Kidney (tissue), 13 donors: ENCODE measurements at regions not wholly inside any gene's neighbourhood (a gene's known extent, or its start where the extent isn't known, plus 50 kb on each side); places are given as distances from the start of the nearest gene placed in this dataset.

ENCODE experiments used
- DNase-seq, 5 donors: peaks; one replicate each; pipeline ENCODE4 v3.0.0-alpha.2; 2013 to 2020
- FAIRE-seq: peaks from 2 replicates; lab custom pipeline; 2012; peaks lifted over from hg19 to GRCh38; lab: Jason Lieb, UNC
- H3K27ac ChIP-seq, 2 donors: one replicate each; pipeline ENCODE4 v1.7.0; 2013; ENCODE audit warnings: low read depth in 2 of 2, low read length in 2 of 2, inconsistent platforms in 1 of 2
- H3K27me3 ChIP-seq: one replicate; pipeline ENCODE4 v1.7.1; 2013; ENCODE audit warnings: low read length, inconsistent platforms; ENCODE audit not compliant: control insufficient read depth, insufficient read depth
- H3K36me3 ChIP-seq, 3 donors: one replicate each; pipeline versions ENCODE4 v1.7.0 to v1.7.1; 2013; ENCODE audit warnings: low read length in 3 of 3, control low read depth in 1 of 3, inconsistent platforms in 1 of 3; ENCODE audit not compliant: insufficient read depth in 3 of 3, control insufficient read depth in 2 of 3
- H3K4me1 ChIP-seq, 3 donors: one replicate each; pipeline versions ENCODE4 v1.7.0 to v1.7.1; 2013; ENCODE audit warnings: low read length in 3 of 3, inconsistent platforms in 1 of 3, low read depth in 1 of 3; ENCODE audit not compliant: control insufficient read depth in 2 of 3, insufficient read depth in 2 of 3
- H3K4me3 ChIP-seq, 3 donors: one replicate each; pipeline versions ENCODE4 v1.7.0 to v1.8.1; 2013; ENCODE audit warnings: low read length in 3 of 3, control low read depth in 1 of 3, inconsistent platforms in 1 of 3
- H3K9ac ChIP-seq, 3 donors: one replicate each; pipeline versions ENCODE4 v1.7.0 to v1.7.1; 2013; ENCODE audit warnings: low read length in 3 of 3, control low read depth in 1 of 3, inconsistent platforms in 1 of 3
- H3K9me3 ChIP-seq, 3 donors: one replicate each; pipeline versions ENCODE4 v1.7.0 to v1.7.1; 2013; ENCODE audit warnings: low read length in 3 of 3, control low read depth in 1 of 3, inconsistent platforms in 1 of 3; ENCODE audit not compliant: control insufficient read depth in 2 of 3, insufficient read depth in 1 of 3
- intact Hi-C: fragments of 100-400 bp; cut with DNase I; formaldehyde crosslinking; loops from one replicate; pipeline ENCODE4 v1.11.1; 2022
- TF ChIP-seq, protein P1 (sequence below): IDR thresholded peaks from 3 replicates; pipeline ENCODE4 v1.5.1; 2012; ENCODE audit warnings: mild to moderate bottlenecking, moderate library complexity, borderline replicate concordance; ENCODE audit not compliant: insufficient read depth; ENCODE audit errors: extremely low read depth
- donor health status: control.
- donor health status: control.
- donor health status: control.
- donor health status: control.
- donor health status: control.
- donor health status: DM: yes; HTN: yes; CAD: no.
- donor health status: Normal renal cell carcinoma (clear cell type).

- TF ChIP-seq, protein P1, sequence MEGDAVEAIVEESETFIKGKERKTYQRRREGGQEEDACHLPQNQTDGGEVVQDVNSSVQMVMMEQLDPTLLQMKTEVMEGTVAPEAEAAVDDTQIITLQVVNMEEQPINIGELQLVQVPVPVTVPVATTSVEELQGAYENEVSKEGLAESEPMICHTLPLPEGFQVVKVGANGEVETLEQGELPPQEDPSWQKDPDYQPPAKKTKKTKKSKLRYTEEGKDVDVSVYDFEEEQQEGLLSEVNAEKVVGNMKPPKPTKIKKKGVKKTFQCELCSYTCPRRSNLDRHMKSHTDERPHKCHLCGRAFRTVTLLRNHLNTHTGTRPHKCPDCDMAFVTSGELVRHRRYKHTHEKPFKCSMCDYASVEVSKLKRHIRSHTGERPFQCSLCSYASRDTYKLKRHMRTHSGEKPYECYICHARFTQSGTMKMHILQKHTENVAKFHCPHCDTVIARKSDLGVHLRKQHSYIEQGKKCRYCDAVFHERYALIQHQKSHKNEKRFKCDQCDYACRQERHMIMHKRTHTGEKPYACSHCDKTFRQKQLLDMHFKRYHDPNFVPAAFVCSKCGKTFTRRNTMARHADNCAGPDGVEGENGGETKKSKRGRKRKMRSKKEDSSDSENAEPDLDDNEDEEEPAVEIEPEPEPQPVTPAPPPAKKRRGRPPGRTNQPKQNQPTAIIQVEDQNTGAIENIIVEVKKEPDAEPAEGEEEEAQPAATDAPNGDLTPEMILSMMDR: no peak
- FAIRE-seq (no peak), DNase-seq (peak in 1 of 5 donors; percentile 41)
- Histone ChIP-seq H3K4me3 (no peak overlapping the region), H3K27ac (no peak overlapping the region), H3K36me3 (no peaks in the 10 kb centered on the region), H3K27me3 (no peaks in the 10 kb centered on the region), H3K9ac (no peak overlapping the region), H3K4me1 (peaks cover 0 to 5% (median 0%) of the 10 kb centered on the region in 3 donors), H3K9me3 (no peaks in the 10 kb centered on the region)
- intact Hi-C loops: no loop called here
Observed at GRCh38 chr6:43903739-43904290, 133.8 kb downstream of the VEGFA start.

DNA sequence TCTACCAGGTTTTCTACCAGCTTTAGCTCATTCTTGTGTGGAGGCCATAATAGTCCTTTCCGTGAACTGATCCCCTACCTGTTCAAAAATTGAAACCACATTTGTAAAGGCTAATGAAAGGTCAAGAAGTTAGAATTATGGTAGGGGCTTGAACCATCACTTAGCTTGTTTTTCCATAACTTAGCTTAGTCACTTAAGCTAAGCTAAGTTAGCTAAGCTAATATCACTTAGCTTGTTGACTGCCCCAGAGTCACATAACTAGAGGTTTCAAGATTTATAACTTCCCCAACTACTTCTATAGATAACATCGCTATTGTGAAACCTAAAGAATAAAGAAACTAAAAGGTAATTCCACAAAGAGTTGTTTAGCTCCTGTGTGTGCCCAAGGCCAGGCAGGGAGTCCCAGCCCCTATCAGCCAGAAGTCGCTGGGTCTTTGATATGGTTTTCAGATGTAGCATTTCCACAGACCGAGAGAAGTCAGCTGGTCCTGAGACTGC is 131.8 kb downstream of the VEGFA start:
- intact Hi-C loops: no loop called here
- no peak overlapping the region for H3K27ac ChIP-seq
- no peak for FAIRE-seq

GRCh38 chr6:43900916-43901732 is 131.1 kb downstream of the VEGFA start:
- Histone ChIP-seq H3K27ac (no peak overlapping the region), H3K9ac (no peak overlapping the region), H3K4me3 (no peak overlapping the region), H3K4me1 (peaks cover 0 to 5% (median 0%) of the 10 kb centered on the region in 3 donors), H3K27me3 (no peaks in the 10 kb centered on the region), H3K36me3 (no peaks in the 10 kb centered on the region), H3K9me3 (peaks cover 0 to 2% (median 0%) of the 10 kb centered on the region in 3 donors)
- TF ChIP-seq, protein P1: no peak
- peak in 2 of 5 donors; percentile 45 to 83 for DNase-seq
- intact Hi-C loops: no loop called here
- FAIRE-seq: no peak

More for the DNA sequence above, 131.8 kb downstream of the VEGFA start:
- no peaks in the 10 kb centered on the region for H3K36me3 ChIP-seq
- no peak overlapping the region for H3K9ac ChIP-seq
- H3K27me3 ChIP-seq: no peaks in the 10 kb centered on the region
- H3K9me3 ChIP-seq: peaks cover 0 to 2% (median 0%) of the 10 kb centered on the region in 3 donors
- no peak overlapping the region for H3K4me3 ChIP-seq
- TF ChIP-seq, protein P1: no peak
- no peak for DNase-seq
- H3K4me1 ChIP-seq: peaks cover 0 to 5% (median 0%) of the 10 kb centered on the region in 3 donors
